DMS 273 (cell line): ENCODE measurements at regions not wholly inside any gene's neighbourhood (a gene's known extent, or its start where the extent isn't known, plus 50 kb on each side); places are given as distances from the start of the nearest gene placed in this dataset.

Experiments used
- DNase-seq: peaks from one replicate; lab custom pipeline; 2025; ENCODE audit not compliant: unreplicated experiment; lab: John Stamatoyannopoulos, UW

- DNase-seq, result no peak
Observed at GRCh38 chr2:181300600-181301291, 156.4 kb upstream of the ITGA4 start.

- no peak for DNase-seq
Observed at GRCh38 chr2:181304011-181304844, 153.0 kb upstream of the ITGA4 start.

- peak; percentile 9 for DNase-seq
Observed at GRCh38 chr2:181305301-181306123, 151.7 kb upstream of the ITGA4 start.

GRCh38 chr2:181306785-181307184 lies 150.4 kb upstream of the ITGA4 start:
- no peak for DNase-seq

GRCh38 chr2:181307203-181307991 lies 149.8 kb upstream of the ITGA4 start:
- DNase-seq, result no peak

- no peak for DNase-seq
Observed at GRCh38 chr2:181308766-181309515, 148.2 kb upstream of the ITGA4 start.

GRCh38 chr2:181309586-181309985 lies 147.6 kb upstream of the ITGA4 start:
- DNase-seq, result no peak

- DNase-seq, result no peak
Observed at GRCh38 chr2:181310967-181311366, 146.2 kb upstream of the ITGA4 start.

GRCh38 chr2:181311837-181312236 lies 145.3 kb upstream of the ITGA4 start:
- DNase-seq, result no peak

GRCh38 chr2:181312515-181312927 lies 144.7 kb upstream of the ITGA4 start:
- no peak for DNase-seq

- no peak for DNase-seq
Observed at GRCh38 chr2:181313845-181314244, 143.3 kb upstream of the ITGA4 start.

GRCh38 chr2:181314551-181314950 lies 142.6 kb upstream of the ITGA4 start:
- no peak for DNase-seq

- no peak for DNase-seq
Observed at GRCh38 chr2:181317511-181317910, 139.7 kb upstream of the ITGA4 start.

GRCh38 chr2:181318504-181319280 lies 138.5 kb upstream of the ITGA4 start:
- DNase-seq, result no peak

- no peak for DNase-seq
Observed at GRCh38 chr2:181319286-181319685, 137.9 kb upstream of the ITGA4 start.

GRCh38 chr2:181320638-181321037 lies 136.5 kb upstream of the ITGA4 start:
- DNase-seq, result no peak

- no peak for DNase-seq
Observed at GRCh38 chr2:181324912-181325311, 132.3 kb upstream of the ITGA4 start.

GRCh38 chr2:181326661-181327060 lies 130.5 kb upstream of the ITGA4 start:
- no peak for DNase-seq

GRCh38 chr2:181330286-181330685 lies 126.9 kb upstream of the ITGA4 start:
- DNase-seq, result no peak
